ENCODE measurements at regions not wholly inside any gene's neighbourhood (a gene's known extent, or its start where the extent isn't known, plus 50 kb on each side); places are given as distances from the start of the nearest gene placed in this dataset.

DNA sequence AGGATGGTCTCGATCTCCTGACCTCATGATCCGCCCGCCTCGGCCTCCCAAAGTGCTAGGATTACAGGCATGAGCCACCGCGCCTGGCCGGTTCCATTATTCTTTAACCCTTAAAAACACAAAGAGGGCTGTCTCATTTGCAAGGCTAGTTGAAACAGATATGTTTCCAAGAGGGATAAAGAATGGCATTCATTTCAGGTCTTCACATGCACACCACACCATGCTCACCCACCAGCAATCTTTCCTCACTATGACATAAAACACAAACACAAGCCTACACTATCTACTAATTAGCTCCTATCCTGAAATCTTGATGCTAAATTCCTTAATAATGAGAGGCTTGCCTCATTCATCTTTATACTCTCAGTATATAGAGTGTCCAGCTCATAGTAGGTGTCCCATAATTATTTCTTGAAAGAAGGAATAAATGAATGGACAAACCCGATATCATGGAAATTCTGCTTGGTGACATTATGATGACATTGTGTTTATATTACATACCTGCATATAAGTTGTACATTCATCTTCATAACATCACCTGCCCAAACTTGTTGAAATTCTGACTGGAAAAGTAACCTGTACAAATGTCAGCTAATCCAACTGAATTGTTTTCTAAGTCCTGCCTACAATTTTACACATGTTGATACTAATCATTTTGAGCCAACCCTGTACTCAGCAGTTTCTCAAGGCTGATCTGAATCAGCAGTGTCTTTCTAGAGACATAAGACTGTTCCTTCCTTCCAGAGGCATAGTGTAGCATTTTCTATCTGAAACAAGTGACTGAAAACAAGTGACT lies 408.5 kb downstream of the KLHL13 start:
- FAIRE-seq (no peak), DNase-seq (ENCODE audit: low read depth) (peak; percentile 78)
- Histone ChIP-seq H3K27me3 (ENCODE audit: control insufficient read depth, insufficient read depth, low read length) (no peaks in the 10 kb centered on the region), H3K36me3 (ENCODE audit: control insufficient read depth, insufficient read depth, low read length) (no peaks in the 10 kb centered on the region), H3K4me3 (ENCODE audit: low read depth, low read length) (no peak overlapping the region)
- no peak for TF ChIP-seq CTCF (IDR thresholded peaks at IDR 0.05; ENCODE audit: insufficient read depth, low read length, severe bottlenecking)

DNA sequence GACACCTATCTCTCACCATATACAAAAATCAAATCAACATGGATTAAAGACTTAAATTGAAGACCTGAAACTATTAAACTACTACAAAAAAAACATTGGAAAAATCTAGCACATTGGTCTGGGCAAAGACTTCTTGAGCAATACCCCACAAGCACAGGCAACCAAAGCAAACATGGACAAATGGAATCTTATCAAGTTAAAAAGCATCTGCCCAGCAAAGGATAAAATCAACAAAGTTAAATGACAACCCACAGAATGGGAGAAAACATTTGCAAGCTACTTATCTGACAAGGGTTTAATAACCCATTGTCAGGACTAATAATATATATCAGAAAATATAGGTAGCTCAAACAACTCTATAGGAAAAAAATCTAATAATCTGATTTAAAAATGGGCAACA lies 415.6 kb downstream of the KLHL13 start:
- H3K36me3 ChIP-seq (ENCODE audit: control insufficient read depth, insufficient read depth, low read length): no peaks in the 10 kb centered on the region
- TF ChIP-seq CTCF (IDR thresholded peaks at IDR 0.05; ENCODE audit: insufficient read depth, low read length, severe bottlenecking): no peak
- H3K4me3 ChIP-seq (ENCODE audit: low read depth, low read length): no peak overlapping the region
- no peak for DNase-seq (ENCODE audit: low read depth)
- no peaks in the 10 kb centered on the region for H3K27me3 ChIP-seq (ENCODE audit: control insufficient read depth, insufficient read depth, low read length)
- no peak for FAIRE-seq

DNA sequence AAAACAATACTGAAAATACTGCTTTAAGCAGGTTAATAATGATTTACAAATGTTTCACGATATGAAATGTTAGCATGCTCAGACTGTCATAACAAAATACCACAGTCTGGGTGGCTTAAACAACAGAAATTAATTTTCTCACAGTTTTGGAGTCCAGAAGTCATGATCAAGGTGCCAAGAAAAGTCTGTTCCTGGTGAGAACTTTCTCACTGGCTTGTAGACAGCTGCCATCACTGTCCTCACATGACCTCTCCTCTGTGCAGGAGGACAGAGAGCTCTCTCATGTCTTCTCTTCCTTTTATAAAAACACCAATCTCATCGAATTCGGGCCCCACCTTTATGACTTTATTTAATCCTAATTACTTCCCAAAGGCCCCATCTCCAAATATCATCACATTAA lies 426.7 kb downstream of the KLHL13 start:
- TF ChIP-seq CTCF (IDR thresholded peaks at IDR 0.05; ENCODE audit: insufficient read depth, low read length, severe bottlenecking): no peak
- FAIRE-seq: no peak
- H3K4me3 ChIP-seq (ENCODE audit: low read depth, low read length): no peak overlapping the region
- no peaks in the 10 kb centered on the region for H3K27me3 ChIP-seq (ENCODE audit: control insufficient read depth, insufficient read depth, low read length)
- no peak for DNase-seq (ENCODE audit: low read depth)
- H3K36me3 ChIP-seq (ENCODE audit: control insufficient read depth, insufficient read depth, low read length): no peaks in the 10 kb centered on the region

- Histone ChIP-seq H3K4me3 (ENCODE audit: low read depth, low read length) (no peak overlapping the region), H3K36me3 (ENCODE audit: control insufficient read depth, insufficient read depth, low read length) (no peaks in the 10 kb centered on the region), H3K27me3 (ENCODE audit: control insufficient read depth, insufficient read depth, low read length) (no peaks in the 10 kb centered on the region)
- TF ChIP-seq CTCF (IDR thresholded peaks at IDR 0.05; ENCODE audit: insufficient read depth, low read length, severe bottlenecking): no peak
- DNase-seq (ENCODE audit: low read depth) (peak; percentile 18), FAIRE-seq (no peak)
Observed at GRCh38 chrX:117680286-117680685, 436.3 kb downstream of the KLHL13 start.

GRCh38 chrX:117653396-117653795 lies 463.2 kb downstream of the KLHL13 start:
- no peak for FAIRE-seq
- no peak for TF ChIP-seq CTCF (IDR thresholded peaks at IDR 0.05; ENCODE audit: insufficient read depth, low read length, severe bottlenecking)
- no peaks in the 10 kb centered on the region for H3K27me3 ChIP-seq (ENCODE audit: control insufficient read depth, insufficient read depth, low read length)
- no peak for DNase-seq (ENCODE audit: low read depth)
- H3K4me3 ChIP-seq (ENCODE audit: low read depth, low read length): no peak overlapping the region
- H3K36me3 ChIP-seq (ENCODE audit: control insufficient read depth, insufficient read depth, low read length): no peaks in the 10 kb centered on the region

- no peak for DNase-seq (ENCODE audit: low read depth)
- Histone ChIP-seq H3K36me3 (ENCODE audit: control insufficient read depth, insufficient read depth, low read length) (no peaks in the 10 kb centered on the region), H3K4me3 (ENCODE audit: low read depth, low read length) (no peak overlapping the region), H3K27me3 (ENCODE audit: control insufficient read depth, insufficient read depth, low read length) (no peaks in the 10 kb centered on the region)
- FAIRE-seq: no peak
- TF ChIP-seq CTCF (IDR thresholded peaks at IDR 0.05; ENCODE audit: insufficient read depth, low read length, severe bottlenecking): no peak
Observed at GRCh38 chrX:117645639-117646038, 471.0 kb downstream of the KLHL13 start.
